GM19239 (cell line): ENCODE measurements at regions not wholly inside any gene's neighbourhood (a gene's known extent, or its start where the extent isn't known, plus 50 kb on each side); places are given as distances from the start of the nearest gene placed in this dataset.
"Not testable (repeated sequence)": the region's sequence is repeated elsewhere in the genome, so short reads cannot be mapped to it uniquely, and the experiment has no call there.

Source experiments
- DNase-seq: peaks from one replicate; pipeline ENCODE4 v3.0.0; 2011; ENCODE audit warnings: low spot score; ENCODE audit not compliant: insufficient read length
- FAIRE-seq: peaks from 2 replicates; lab custom pipeline; 2011; peaks lifted over from hg19 to GRCh38; lab: Jason Lieb, UNC

GRCh38 chr18:29841631-29842030 is 1200.9 kb downstream of the DSC3 start:
- DNase-seq (no peak), FAIRE-seq (no peak)

- DNase-seq = no peak
- no peak for FAIRE-seq
Measured at GRCh38 chr18:29840089-29840488, 1202.5 kb downstream of the DSC3 start.

GRCh38 chr18:29838961-29839360 is 1203.6 kb downstream of the DSC3 start:
- FAIRE-seq, DNase-seq: not testable (repeated sequence)

- FAIRE-seq = no peak
- DNase-seq = no peak
Measured at GRCh38 chr18:29838556-29838955, 1204.0 kb downstream of the DSC3 start.

- FAIRE-seq (no peak), DNase-seq (no peak)
Measured at GRCh38 chr18:29823671-29824070, 1218.9 kb downstream of the DSC3 start.

GRCh38 chr18:29821544-29821943 is 1221.0 kb downstream of the DSC3 start:
- FAIRE-seq (no peak), DNase-seq (no peak)

- FAIRE-seq (no peak), DNase-seq (no peak)
Measured at GRCh38 chr18:29811519-29811918, 1231.0 kb downstream of the DSC3 start.

GRCh38 chr18:29780816-29781215 is 1261.7 kb downstream of the DSC3 start:
- DNase-seq = no peak
- no peak for FAIRE-seq

GRCh38 chr18:29779096-29779495 is 1263.4 kb downstream of the DSC3 start:
- DNase-seq = no peak
- FAIRE-seq = no peak

- DNase-seq (no peak), FAIRE-seq (no peak)
Measured at GRCh38 chr18:29753379-29753778, 1289.2 kb downstream of the DSC3 start.

- no peak for DNase-seq
Measured at GRCh38 chr18:29749704-29750103, 1292.8 kb downstream of the DSC3 start.

GRCh38 chr18:29741461-29741860 is 1301.1 kb downstream of the DSC3 start:
- no peak for FAIRE-seq

More at GRCh38 chr18:29749704-29750103, 1292.8 kb downstream of the DSC3 start:
- no peak for FAIRE-seq

GRCh38 chr18:29737620-29738019 is 1304.9 kb downstream of the DSC3 start:
- no peak for FAIRE-seq
- no peak for DNase-seq

More at GRCh38 chr18:29741461-29741860, 1301.1 kb downstream of the DSC3 start:
- no peak for DNase-seq

GRCh38 chr18:29737190-29737589 is 1305.4 kb downstream of the DSC3 start:
- DNase-seq = no peak
- no peak for FAIRE-seq

- FAIRE-seq = no peak
- DNase-seq = no peak
Measured at GRCh38 chr18:29730073-29730472, 1312.5 kb downstream of the DSC3 start.

- no peak for FAIRE-seq
- DNase-seq = no peak
Measured at GRCh38 chr18:29726646-29727045, 1315.9 kb downstream of the DSC3 start.

- FAIRE-seq = not testable (repeated sequence)
Measured at GRCh38 chr18:29723486-29723885, 1319.1 kb downstream of the DSC3 start.

GRCh38 chr18:29715960-29716359 is 1326.6 kb downstream of the DSC3 start:
- not testable (repeated sequence) for DNase-seq, FAIRE-seq

More at GRCh38 chr18:29723486-29723885, 1319.1 kb downstream of the DSC3 start:
- not testable (repeated sequence) for DNase-seq

GRCh38 chr18:29712785-29713184 is 1329.8 kb downstream of the DSC3 start:
- no peak for FAIRE-seq
- DNase-seq = no peak

GRCh38 chr18:29711932-29712331 is 1330.6 kb downstream of the DSC3 start:
- FAIRE-seq (no peak), DNase-seq (no peak)

- DNase-seq (no peak), FAIRE-seq (no peak)
Measured at GRCh38 chr18:29693334-29693733, 1349.2 kb downstream of the DSC3 start.

GRCh38 chr18:29681578-29681977 is 1361.0 kb downstream of the DSC3 start:
- FAIRE-seq (no peak), DNase-seq (no peak)
